ENCODE measurements at regions not wholly inside any gene's neighbourhood (a gene's known extent, or its start where the extent isn't known, plus 50 kb on each side); places are given as distances from the start of the nearest gene placed in this dataset.

- intact Hi-C loops (cut with micrococcal nuclease; ENCODE audit: unreplicated experiment), result no loop called here
- SMC1A ChIA-PET (ENCODE audit: uncharacterized antibody, unreplicated experiment), result no interaction called here
- CTCF ChIA-PET, result no interaction called here
Observed at GRCh38 chr2:583666-584065, 93.5 kb downstream of the TMEM18 start.

More at GRCh38 chr2:583666-584065, 93.5 kb downstream of the TMEM18 start:
- DNase-seq (ENCODE audit: low read depth, low spot score), result no peak
- Histone ChIP-seq H3K9me3 (replicated peaks; ENCODE audit: control insufficient read depth, insufficient read depth, low read length) (no peaks in the 10 kb centered on the region), H3K4me1 (ENCODE audit: control insufficient read depth, insufficient read depth, low read length) (peaks cover 10% of the 10 kb centered on the region; the same call in 1 of the 2 replicates), H3K4me3 (no peak overlapping the region), H3K27me3 (replicated peaks in 1 of 2; ENCODE audit: control insufficient read depth in 2 of 2, insufficient read depth in 2 of 2, low read length in 1 of 2) (no peaks in the 10 kb centered on the region), H3K79me2 (ENCODE audit: control insufficient read depth, insufficient read depth, low read length) (no peaks in the 10 kb centered on the region), H3K4me2 (ENCODE audit: control insufficient read depth, insufficient read depth) (no peak overlapping the region), H2AFZ (ENCODE audit: control insufficient read depth, low read depth, low read length) (no peak overlapping the region), H3K36me3 (ENCODE audit: control insufficient read depth in 2 of 2, insufficient read depth in 2 of 2, low read length in 1 of 2) (no peaks in the 10 kb centered on the region), H4K20me1 (ENCODE audit: control insufficient read depth, insufficient read depth) (no peaks in the 10 kb centered on the region), H3K9ac (ENCODE audit: control insufficient read depth, insufficient read depth, low read length) (no peak overlapping the region), H3K27ac (ENCODE audit: control insufficient read depth, insufficient read depth) (no peak overlapping the region)
- ATAC-seq, result no peak
- in situ Hi-C loops (cut with MboI), result no loop called here
- ChIA-PET RAD21 (ENCODE audit: unreplicated experiment) (no interaction called here), POLR2A (no interaction called here)
- 47% methylated on average over 13 of the region's 13 CpGs for WGBS (ENCODE audit: insufficient coverage, insufficient replicate concordance, low lambda C conversion rate, missing lambda C conversion rate)
- TF ChIP-seq CBFB (IDR thresholded peaks at IDR 0.05; ENCODE audit: low read depth), result no peak
- TF ChIP-seq ZBTB33 (IDR thresholded peaks at IDR 0.05), result no peak
- no peak for TF ChIP-seq NRF1 (conservative IDR thresholded peaks at IDR 0.05; ENCODE audit: low read depth, low read length)
- TF ChIP-seq CREB1 (IDR thresholded peaks at IDR 0.05; ENCODE audit: low read depth), result no peak
- TF ChIP-seq CREM (IDR thresholded peaks at IDR 0.05; ENCODE audit: low read depth), result no peak
- TF ChIP-seq NFIC (IDR thresholded peaks at IDR 0.05; ENCODE audit: low read depth, low read length), result no peak
- TF ChIP-seq HCFC1 (IDR thresholded peaks at IDR 0.05; ENCODE audit: low read length), result no peak
- no peak for TF ChIP-seq RAD21 (IDR thresholded peaks at IDR 0.05; ENCODE audit: insufficient read depth, low read depth, low read length)
- no peak for TF ChIP-seq BRCA1 (IDR thresholded peaks at IDR 0.05; ENCODE audit: low read depth, low read length)
- TF ChIP-seq SUPT20H (IDR thresholded peaks at IDR 0.05; ENCODE audit: borderline replicate concordance, control insufficient read depth, low read depth, low read length), result no peak
- no peak for TF ChIP-seq FOS (IDR thresholded peaks at IDR 0.05; ENCODE audit: borderline replicate concordance, extremely low read depth, insufficient read length)
- no peak for TF ChIP-seq POU2F2 (IDR thresholded peaks at IDR 0.05; ENCODE audit: borderline replicate concordance, low read depth, low read length)
- no peak for FAIRE-seq
- no TSS peak for BruUV-seq (replicated peaks)

All from GM12878 (cell line).